ENCODE measurements at regions not wholly inside any gene's neighbourhood (a gene's known extent, or its start where the extent isn't known, plus 50 kb on each side); places are given as distances from the start of the nearest gene placed in this dataset.

GRCh38 chr13:76685938-76686337, 200.3 kb downstream of the KCTD12 start:
- H3K4me3 ChIP-seq (ENCODE audit: low read depth, low read length), result no peak overlapping the region
- TF ChIP-seq, protein P1, sequence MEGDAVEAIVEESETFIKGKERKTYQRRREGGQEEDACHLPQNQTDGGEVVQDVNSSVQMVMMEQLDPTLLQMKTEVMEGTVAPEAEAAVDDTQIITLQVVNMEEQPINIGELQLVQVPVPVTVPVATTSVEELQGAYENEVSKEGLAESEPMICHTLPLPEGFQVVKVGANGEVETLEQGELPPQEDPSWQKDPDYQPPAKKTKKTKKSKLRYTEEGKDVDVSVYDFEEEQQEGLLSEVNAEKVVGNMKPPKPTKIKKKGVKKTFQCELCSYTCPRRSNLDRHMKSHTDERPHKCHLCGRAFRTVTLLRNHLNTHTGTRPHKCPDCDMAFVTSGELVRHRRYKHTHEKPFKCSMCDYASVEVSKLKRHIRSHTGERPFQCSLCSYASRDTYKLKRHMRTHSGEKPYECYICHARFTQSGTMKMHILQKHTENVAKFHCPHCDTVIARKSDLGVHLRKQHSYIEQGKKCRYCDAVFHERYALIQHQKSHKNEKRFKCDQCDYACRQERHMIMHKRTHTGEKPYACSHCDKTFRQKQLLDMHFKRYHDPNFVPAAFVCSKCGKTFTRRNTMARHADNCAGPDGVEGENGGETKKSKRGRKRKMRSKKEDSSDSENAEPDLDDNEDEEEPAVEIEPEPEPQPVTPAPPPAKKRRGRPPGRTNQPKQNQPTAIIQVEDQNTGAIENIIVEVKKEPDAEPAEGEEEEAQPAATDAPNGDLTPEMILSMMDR (IDR thresholded peaks at IDR 0.05; ENCODE audit: insufficient read depth, low read depth, low read length), result no peak
- DNase-seq (ENCODE audit: low read depth), result no peak

GRCh38 chr13:76684336-76684735, 201.9 kb downstream of the KCTD12 start:
- H3K4me3 ChIP-seq (ENCODE audit: low read depth, low read length), result no peak overlapping the region
- DNase-seq (ENCODE audit: low read depth), result no peak
- TF ChIP-seq, protein P1 (IDR thresholded peaks at IDR 0.05; ENCODE audit: insufficient read depth, low read depth, low read length), result no peak

DNA sequence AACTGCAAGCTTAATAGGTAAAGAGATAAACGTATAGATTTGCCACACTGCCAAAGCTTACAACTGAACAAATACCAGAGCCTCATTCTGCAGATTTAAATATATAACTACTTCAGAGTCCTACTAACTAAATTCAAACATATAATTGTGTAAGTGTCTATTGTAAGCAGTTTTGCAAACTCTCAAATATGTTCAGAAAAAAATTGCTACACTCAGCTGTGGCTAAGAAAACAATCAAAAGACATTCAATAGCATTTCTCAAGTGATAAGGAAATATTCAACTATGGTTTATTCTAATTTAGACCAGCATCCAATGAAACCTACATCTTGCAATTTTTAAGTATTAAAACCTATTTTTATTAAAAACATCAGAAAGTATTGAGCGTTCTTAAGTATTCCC, 202.4 kb downstream of the KCTD12 start:
- TF ChIP-seq, protein P1 (IDR thresholded peaks at IDR 0.05; ENCODE audit: insufficient read depth, low read depth, low read length), result no peak
- no peak overlapping the region for H3K4me3 ChIP-seq (ENCODE audit: low read depth, low read length)
- no peak for DNase-seq (ENCODE audit: low read depth)

GRCh38 chr13:76683168-76683567, 203.0 kb downstream of the KCTD12 start:
- H3K4me3 ChIP-seq (ENCODE audit: low read depth, low read length), result no peak overlapping the region
- DNase-seq (ENCODE audit: low read depth), result no peak
- TF ChIP-seq, protein P1 (IDR thresholded peaks at IDR 0.05; ENCODE audit: insufficient read depth, low read depth, low read length), result no peak

GRCh38 chr13:76680112-76680511, 206.1 kb downstream of the KCTD12 start:
- DNase-seq (ENCODE audit: low read depth), result no peak
- no peak overlapping the region for H3K4me3 ChIP-seq (ENCODE audit: low read depth, low read length)
- TF ChIP-seq, protein P1 (IDR thresholded peaks at IDR 0.05; ENCODE audit: insufficient read depth, low read depth, low read length), result no peak

DNA sequence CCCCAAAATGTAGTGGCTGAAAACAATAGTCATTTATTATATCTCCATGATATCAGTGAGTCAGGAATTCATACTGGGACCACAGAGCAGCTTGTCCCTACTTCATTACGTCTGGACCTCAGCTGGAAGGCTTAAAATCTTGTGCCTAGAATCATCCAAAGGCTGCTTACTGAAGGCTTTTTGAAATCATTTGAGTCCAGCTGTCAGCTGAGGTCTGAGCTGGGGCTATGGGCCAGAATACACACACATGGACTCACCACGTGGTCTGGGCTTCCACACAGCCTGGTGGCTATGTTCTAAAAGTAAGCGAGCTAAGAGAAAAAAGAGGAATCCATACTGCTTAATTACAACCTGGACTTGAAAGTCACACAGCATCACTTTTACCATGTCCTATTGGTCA, 209.2 kb downstream of the KCTD12 start:
- no peak overlapping the region for H3K4me3 ChIP-seq (ENCODE audit: low read depth, low read length)
- no peak for DNase-seq (ENCODE audit: low read depth)
- TF ChIP-seq, protein P1 (IDR thresholded peaks at IDR 0.05; ENCODE audit: insufficient read depth, low read depth, low read length), result no peak

DNA sequence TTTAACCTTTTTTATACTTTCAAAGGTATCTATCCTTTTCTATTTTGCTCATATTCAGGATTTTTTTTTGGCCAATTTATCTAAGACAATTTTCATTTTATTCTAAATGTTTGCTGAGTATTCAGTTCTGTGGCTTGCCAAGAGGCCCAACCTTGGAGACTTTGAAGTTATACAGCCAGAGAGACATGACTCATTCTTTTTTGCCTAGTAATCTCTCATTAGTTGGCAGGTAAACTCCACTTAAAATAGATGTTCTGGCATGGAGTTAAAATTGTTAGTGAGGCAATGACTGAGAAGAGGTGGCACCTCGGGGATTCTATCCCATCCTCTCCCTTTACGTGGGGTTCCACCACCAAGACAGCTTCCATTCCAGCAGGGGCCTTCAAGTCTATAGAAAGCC, 213.8 kb downstream of the KCTD12 start:
- H3K4me3 ChIP-seq (ENCODE audit: low read depth, low read length), result no peak overlapping the region
- TF ChIP-seq, protein P1 (IDR thresholded peaks at IDR 0.05; ENCODE audit: insufficient read depth, low read depth, low read length), result no peak
- DNase-seq (ENCODE audit: low read depth), result no peak
